ENCODE measurements at regions not wholly inside any gene's neighbourhood (a gene's known extent, or its start where the extent isn't known, plus 50 kb on each side); places are given as distances from the start of the nearest gene placed in this dataset.
"Not testable (repeated sequence)": the region's sequence is repeated elsewhere in the genome, so short reads cannot be mapped to it uniquely, and the experiment has no call there.

DNA sequence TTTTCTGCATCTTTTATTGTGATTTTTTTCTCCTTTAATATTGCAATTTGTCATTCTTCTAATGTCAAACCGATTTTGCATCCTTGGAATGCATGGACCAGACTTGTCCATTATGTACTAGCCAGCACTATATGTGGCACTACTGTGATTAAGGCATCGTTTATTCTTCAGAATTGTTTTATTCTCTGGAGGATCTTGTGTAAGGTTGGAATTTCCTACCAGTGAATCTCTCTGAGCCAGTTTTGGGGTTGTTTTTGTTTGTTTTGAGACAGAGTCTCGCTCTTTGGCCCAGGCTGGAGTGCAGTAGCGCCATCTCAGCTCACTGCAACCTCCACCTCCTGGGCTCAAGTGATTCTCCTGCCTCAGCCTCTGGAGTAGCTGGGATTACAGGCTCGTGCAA is 58.5 kb downstream of the IGLL5 start:
- DNase-seq (ENCODE audit: missing footprints) (no peak), ATAC-seq (no peak)
- intact Hi-C loops (cut with DNase I), result no loop called here

DNA sequence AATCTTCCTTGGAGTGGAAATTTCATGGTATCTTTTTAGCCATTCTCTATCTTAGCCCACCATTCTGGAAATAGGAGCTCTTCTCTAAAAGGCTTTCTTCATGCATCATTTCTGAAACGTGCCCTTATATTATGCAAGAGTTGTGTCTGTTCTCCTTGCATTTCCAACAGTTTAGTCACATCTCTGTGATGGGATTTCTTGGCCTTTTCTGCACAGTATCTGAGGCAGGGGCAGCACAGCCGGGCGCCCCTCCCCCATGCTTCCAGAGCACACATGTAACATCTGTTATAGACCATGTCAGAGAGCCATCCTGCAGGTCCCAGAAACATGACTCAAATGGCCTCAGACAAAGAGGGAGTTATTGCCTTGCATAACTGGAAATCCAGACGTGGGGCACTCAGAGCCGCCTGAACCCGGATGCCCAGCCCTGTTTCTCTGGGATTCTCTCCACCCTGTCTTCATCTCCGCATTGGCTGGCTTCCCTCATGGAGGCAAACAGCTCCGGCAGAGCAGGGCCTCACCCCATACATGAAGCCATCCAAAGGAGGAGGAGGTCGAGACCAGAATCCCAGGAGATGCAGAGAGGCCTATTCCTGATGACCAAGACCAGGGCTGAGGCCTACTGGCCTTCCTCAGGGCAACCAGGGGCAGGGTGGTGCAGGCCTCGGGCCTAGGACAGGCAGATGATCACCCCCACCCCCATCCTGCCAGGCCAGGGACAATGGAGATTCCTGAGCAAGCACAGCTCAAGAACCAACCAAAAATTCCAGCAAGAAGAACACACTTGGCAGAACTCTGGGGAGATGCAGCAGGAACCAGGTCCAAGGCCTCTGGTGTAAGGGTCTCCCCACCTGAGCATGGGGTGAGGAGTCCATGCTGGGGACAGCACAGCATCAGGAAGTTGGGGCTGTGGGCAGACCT is 61.3 kb downstream of the IGLL5 start:
- DNase-seq (ENCODE audit: missing footprints), result no peak
- no peak for ATAC-seq
- intact Hi-C loops (cut with DNase I), result no loop called here

DNA sequence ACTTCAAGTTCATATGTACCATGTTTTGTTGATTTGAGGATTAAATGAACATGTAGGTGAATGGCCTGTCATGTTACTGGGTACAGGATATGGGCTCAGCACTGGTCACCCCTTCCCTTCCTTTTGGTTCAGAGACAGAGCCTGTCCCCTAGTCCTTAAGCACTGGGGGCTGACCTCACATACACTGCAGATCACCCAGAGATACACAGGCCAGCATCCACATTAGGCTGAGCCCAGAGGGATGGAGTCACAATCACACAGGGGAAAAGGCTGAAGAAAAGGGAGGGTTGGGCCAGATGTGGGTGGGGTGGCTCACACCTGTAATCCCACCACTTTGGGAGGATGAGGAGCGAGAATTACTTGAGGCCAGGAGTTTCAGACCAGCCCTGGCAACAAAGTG is 62.3 kb downstream of the IGLL5 start:
- intact Hi-C loops (cut with DNase I), result no loop called here
- DNase-seq (ENCODE audit: missing footprints) (no peak), ATAC-seq (no peak)

DNA sequence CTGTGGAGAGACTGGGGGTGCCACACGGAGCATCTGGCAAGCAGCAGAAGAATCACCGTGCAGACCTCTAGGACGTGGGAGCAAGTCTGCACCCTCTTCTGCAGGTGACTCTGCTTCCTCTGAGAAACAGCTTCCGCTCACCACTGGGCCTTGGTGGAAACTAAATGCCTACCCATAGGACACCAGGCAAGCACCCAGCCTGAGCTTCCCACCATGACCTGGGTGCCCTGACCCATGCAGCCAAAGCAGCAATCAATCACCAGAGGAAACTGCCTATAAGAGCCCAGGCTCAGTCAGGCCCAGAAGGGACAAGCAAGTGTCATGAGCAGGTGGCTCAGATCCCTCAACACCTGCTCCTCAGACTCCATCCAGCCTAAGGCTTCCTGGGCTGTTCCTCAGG is 63.4 kb downstream of the IGLL5 start:
- no peak for DNase-seq (ENCODE audit: missing footprints)
- no peak for ATAC-seq
- intact Hi-C loops (cut with DNase I), result no loop called here

DNA sequence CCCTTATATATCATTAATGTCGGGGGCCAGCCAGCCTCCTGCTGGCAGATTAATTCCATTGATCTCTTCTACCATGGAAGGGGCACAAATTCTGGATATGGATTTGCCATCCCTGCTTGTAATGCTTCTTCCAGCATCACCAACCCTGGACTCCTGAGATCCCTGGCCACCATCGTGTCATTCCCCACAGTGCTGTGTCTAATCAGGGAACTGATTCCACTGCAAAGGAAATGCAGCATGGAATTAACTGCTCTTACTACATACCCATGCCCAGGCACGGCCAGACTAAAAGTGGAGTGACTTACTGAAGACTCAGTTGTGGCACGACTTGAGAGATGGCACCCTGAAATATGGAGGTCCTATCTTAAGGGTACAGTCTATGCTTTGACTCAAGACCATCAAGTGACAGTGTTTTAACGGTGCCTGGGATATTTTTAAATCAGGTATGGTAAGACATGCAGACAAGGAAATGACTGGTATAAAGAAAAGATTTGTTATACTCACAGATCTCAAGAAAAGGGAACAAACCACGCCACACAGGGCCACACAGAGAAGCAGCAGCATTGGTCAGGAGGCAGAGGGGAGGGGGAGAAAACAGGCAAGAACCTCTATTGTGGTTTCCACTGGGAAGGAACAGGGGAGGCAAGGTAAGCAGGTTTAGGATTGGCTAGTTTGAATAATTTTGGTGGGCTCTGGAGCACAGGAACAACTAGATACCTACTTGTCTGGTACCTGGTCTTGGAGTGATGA is 65.1 kb downstream of the IGLL5 start:
- ATAC-seq (no peak), DNase-seq (ENCODE audit: missing footprints) (no peak)
- intact Hi-C loops (cut with DNase I), result no loop called here

DNA sequence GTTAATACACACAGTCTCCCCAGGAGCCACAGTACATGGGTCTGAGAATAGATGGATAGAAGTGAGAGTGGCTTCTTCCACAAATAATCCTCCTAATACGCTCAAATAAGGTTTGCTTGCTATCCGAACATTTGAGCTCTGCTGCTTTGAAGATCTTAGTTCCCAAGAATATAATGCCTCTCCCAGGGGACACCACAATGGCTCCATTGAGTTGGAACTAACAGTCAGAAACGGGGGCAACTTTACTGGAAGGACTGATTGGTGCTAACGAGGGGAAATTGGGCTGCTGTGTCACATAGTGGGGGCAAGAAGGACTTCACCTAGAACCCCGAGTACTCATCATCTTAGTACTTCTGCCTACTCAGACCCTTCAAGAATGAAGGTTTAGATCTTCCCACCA is 66.2 kb downstream of the IGLL5 start:
- no peak for DNase-seq (ENCODE audit: missing footprints)
- intact Hi-C loops (cut with DNase I), result no loop called here
- ATAC-seq, result no peak

DNA sequence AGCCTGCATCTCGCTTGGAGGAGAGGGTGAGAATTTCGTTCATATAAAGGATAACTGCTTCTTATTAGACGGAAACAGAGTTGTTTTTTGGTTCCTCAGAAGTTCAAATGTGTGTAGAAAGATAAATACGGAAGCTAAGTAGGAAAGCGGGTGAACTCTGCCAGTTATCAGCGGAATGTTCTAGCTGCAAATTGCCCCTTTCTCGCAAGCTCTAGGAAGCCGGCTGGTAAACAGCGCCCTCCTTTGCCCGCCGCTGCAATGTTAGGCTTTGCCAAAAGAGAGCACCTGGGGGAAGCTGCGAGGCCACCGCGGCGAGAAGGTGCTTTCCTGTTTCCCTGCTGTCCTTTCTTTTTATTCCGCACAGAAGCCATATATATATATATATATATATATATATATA is 67.0 kb downstream of the IGLL5 start:
- ATAC-seq, result no peak
- no peak for DNase-seq (ENCODE audit: missing footprints)
- intact Hi-C loops (cut with DNase I), result loop anchor here (5.0 kb wide), 3 partner anchors 107 to 492 kb away; no protein-coding TSS in a partner anchor

DNA sequence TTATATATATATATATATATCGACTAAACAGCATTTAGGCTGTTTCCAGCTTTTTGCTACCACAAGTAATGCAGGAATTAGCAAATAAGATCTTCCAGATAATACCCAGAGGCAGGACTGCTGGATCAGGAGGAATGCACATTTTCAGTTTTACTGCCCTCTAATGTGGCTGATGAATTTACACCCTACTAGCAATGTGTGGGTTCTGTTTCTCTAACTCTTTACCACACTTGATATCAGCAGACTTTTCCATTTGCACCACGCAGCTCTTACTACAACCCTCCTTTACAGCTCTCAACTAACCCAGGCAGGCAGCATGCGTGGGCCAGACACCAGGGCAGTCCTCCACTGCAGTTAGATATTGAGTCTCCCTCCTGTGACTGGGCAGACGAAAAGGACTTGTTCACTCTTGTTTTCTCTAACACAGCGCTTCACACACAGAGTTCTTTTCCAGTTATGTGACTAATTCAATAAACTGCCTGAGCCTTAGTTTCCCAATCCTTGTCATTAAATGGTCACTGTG is 67.7 kb downstream of the IGLL5 start:
- ATAC-seq, result no peak
- DNase-seq (ENCODE audit: missing footprints), result no peak
- intact Hi-C loops (cut with DNase I), result loop anchor here (5.0 kb wide), 3 partner anchors 108 to 493 kb away; no protein-coding TSS in a partner anchor

DNA sequence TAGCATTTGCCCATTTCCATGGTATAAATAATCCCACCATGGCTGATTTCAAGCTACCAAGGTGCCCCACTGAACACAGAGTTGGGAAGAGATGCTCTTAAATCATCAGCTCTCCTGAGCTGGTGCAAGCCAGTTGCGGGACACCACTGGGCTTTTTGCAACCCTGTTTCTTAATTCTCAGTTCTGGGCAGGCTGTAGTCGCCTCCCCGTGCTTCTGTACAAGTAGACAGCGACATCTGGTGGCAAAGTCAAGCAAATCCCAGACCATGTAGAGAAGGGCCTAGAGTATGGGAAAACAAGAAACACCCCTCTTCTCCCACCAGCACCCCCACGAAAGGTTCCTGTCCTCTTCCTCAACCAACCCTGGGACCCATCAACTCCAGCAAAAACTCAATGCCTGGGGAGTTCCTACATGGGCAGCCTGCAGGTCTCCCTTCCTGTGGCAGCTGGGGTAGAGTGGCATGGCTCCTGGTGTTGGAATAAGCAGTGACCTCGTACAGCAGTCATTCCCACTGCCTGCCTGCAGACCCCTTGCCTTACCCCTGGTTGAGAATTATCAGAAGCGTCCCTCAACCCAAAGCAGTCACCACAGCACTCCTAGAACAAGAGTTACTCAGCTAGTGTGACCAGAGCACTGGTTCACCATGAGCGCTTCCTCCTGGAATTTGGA is 68.4 kb downstream of the IGLL5 start:
- peak; percentile 59 for DNase-seq (ENCODE audit: missing footprints)
- intact Hi-C loops (cut with DNase I), result loop anchor here (1.0 to 5.0 kb wide), 4 partner anchors 109 to 494 kb away; no protein-coding TSS in a partner anchor
- ATAC-seq, result peak; percentile 82

DNA sequence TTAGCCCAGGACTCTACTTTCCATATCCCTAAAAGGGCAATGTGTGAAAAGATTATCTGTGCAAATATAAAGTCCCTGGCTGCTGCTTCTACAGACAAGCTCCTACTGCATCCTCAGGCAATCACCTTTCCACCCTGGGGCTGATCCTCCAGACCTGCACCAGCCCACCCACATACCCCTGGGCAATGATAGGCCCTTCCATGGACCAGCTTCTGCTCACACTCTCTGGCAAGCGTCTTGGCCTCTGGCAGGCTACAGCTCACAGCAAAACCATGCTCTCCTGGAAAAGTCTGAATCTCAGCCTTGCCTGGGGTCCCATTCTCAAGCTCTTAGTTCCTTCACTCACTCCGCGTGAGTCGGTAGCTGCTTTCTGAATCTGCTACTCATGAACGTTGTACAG is 69.5 kb downstream of the IGLL5 start:
- no peak for ATAC-seq
- no peak for DNase-seq (ENCODE audit: missing footprints)
- intact Hi-C loops (cut with DNase I), result loop anchor here (5.0 kb wide), 3 partner anchors 110 to 495 kb away; no protein-coding TSS in a partner anchor

DNA sequence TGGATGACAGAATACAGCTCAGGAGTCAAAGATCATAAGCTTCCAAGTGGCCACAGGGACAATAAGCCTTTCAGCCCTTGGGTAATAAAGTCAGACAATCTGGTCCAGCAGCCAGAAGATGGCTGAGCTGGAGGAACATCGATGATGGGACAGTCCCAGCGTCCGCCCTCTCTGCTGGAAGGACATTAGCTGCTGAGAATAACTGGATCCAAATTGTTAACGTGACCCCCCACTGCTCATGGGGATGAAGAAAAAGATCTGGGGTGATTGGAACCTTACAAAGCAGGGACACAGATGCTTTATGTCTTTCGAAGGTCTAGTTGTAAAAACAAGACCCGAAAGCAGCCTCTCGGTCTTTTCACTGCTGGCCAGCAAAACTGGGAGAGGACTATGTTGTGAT is 71.0 kb downstream of the IGLL5 start:
- no peak for ATAC-seq
- intact Hi-C loops (cut with DNase I), result loop anchor here (1.0 to 5.0 kb wide), 5 partner anchors 111 to 496 kb away; no protein-coding TSS in a partner anchor
- no peak for DNase-seq (ENCODE audit: missing footprints)

DNA sequence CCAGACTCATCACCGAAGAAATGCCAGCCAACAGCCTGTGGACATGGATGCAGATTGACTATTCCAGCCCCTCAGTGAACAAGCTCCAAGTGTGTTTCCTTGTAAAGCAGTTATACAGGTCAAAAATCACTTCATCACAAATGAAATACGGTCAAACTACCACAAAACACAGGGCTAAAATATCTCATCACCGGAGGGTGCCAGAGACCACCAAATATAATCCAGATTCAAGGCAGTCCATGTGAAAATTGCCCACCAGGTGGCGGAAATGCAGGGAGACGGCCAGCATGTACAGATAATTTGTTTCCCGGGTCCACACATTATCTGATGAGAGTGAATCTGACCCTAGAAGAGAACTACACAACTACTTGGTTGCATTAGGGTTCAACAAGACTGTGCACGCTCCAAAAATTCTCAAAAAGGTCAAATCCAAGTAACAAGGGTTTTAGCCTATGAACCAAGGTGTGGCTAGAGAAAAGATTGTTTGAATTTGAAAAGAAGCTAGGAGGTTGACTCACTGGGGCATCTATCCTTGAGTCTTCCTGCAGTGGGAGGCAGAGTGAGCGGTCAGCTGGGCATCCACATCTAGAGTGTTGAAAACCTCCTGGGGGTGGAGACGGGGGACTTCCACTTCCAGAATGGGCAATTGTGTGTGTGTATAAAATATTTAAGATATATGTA is 71.7 kb downstream of the IGLL5 start:
- DNase-seq (ENCODE audit: missing footprints) (peak; percentile 57), ATAC-seq (peak; percentile 29)
- intact Hi-C loops (cut with DNase I), result loop anchor here (1.0 to 5.0 kb wide), 5 partner anchors 112 to 497 kb away; no protein-coding TSS in a partner anchor

DNA sequence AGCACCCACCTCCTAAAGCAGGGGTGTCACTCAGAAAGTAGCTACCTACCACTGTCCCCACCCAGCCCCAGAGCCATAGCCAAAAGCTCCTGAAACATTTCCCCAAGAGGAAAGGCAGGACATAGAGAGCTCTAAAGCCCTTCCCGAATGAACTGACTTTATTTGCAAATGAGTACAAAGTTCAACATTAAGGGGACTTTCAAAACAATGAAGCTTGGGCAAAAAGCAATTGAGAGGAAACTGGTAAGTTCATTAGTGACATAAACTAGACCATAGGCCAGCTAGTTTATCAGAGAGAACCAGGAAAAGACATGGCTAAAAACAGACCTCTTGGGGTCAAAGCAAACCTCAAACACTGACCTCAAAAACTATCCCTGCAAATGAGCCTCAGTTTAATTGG is 72.7 kb downstream of the IGLL5 start:
- ATAC-seq (peak; percentile 36), DNase-seq (ENCODE audit: missing footprints) (no peak)
- intact Hi-C loops (cut with DNase I), result no loop called here

DNA sequence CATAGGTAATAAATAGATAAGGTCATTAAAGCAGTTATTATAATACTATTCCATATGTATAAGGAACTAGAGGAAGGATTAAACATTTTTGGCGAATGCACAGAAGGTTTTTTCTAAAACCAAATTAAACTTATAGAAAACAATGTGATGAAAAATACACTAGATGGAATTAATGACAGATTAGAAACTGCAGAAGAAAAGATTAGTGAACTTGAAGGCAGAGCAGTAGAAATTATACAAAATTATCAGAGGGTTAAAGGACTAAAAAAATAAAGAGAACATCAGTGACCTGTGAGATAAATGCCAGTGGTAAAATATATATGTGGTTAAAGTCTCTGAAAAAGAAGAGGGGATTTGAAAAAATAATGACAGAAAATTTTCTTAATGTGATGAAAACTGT is 74.0 kb downstream of the IGLL5 start:
- DNase-seq (ENCODE audit: missing footprints), result no peak
- no peak for ATAC-seq
- intact Hi-C loops (cut with DNase I), result no loop called here

DNA sequence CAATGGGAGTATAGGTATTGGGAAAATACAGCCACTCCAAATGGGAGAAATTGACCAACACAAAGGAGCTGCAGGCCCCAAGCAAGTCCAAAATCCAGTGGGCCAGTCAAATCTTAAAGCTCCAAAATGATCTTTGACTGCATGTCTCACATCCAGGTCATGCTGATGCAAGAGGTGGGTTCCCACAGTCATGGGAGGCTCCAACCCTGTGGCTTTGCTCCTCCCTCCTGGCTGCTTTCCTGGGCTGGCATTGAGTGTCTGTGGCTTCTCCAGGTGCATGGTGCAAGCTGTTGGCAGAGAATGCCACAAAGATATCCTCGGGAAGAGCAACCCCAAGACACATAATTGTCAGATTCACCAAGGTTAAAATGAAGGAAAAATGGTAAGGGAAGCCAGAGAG is 80.8 kb downstream of the IGLL5 start:
- ATAC-seq (no peak), DNase-seq (ENCODE audit: missing footprints) (no peak)
- intact Hi-C loops (cut with DNase I), result no loop called here

DNA sequence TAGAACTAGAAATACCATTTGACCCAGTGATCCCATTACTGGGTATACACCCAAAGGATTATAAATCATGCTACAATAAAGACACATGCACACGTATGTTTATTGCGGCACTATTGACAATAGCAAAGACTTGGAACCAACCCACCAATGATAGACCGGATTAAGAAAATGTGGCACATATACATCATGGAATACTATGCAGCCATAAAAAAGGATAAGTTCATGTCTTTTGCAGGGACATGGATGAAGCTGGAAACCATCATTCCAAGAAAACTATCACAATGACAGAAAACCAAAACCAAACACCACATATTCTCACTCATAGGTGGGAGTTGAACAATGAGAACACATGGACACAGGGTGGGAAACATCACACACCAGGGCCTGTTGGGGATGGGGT is 85.0 kb downstream of the IGLL5 start:
- DNase-seq (ENCODE audit: missing footprints); intact Hi-C loops (cut with DNase I); ATAC-seq: not testable (repeated sequence)

DNA sequence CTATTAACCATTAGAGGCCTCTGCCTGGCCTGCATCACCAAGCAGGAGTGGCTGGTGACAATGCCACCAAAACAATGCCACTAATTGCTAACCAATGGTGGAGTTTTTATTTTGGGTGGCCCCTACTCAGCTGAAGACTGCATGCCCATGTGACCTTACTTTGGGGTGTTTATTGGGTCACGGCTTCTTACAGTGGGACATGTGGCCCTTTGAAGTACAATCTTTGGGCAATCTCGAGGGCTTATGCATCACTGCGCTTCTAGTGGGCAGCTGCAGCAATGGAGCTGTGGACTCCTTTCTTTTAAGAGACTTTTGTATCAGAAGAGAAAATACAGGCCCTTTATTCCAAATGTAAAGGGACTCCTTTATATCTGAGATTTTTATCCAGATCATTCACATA is 85.7 kb downstream of the IGLL5 start:
- ATAC-seq (no peak), DNase-seq (ENCODE audit: missing footprints) (no peak)
- intact Hi-C loops (cut with DNase I), result no loop called here

DNA sequence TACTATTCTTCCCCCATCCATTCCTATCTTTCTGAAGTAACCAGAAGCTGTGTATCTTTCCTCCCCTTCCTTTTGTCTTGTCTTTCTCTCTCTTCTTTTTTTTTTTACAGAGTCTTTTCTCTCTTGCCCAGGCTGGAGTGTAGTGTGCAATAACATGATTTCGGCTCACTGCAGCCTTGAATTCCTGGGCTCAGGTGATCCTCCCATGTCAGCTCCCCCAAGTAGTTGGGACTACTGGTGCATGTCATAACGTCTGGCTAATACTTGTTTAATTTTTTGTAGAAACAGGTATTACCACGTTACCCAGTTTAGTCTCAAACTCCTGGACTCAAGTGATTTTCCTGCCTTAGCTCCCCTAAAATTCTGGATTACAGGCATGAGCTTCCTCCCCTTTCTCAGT is 86.5 kb downstream of the IGLL5 start:
- ATAC-seq, result no peak
- DNase-seq (ENCODE audit: missing footprints), result no peak
- intact Hi-C loops (cut with DNase I), result no loop called here

All from Right ventricle myocardium inferior (tissue), 1 donor.